HG02678 (cell line): ENCODE measurements at regions not wholly inside any gene's neighbourhood (a gene's known extent, or its start where the extent isn't known, plus 50 kb on each side); places are given as distances from the start of the nearest gene placed in this dataset.
A peak's percentile ranks its signal among the peaks of the same experiment; 100 is the strongest.

ENCODE experiments used
- ATAC-seq: cut with Tn5 transposase; IDR thresholded peaks from one replicate; pipeline ENCODE4 v1.9.1; 2021; ENCODE audit warnings: mild to moderate bottlenecking, moderate library complexity; ENCODE audit not compliant: unreplicated experiment

DNA sequence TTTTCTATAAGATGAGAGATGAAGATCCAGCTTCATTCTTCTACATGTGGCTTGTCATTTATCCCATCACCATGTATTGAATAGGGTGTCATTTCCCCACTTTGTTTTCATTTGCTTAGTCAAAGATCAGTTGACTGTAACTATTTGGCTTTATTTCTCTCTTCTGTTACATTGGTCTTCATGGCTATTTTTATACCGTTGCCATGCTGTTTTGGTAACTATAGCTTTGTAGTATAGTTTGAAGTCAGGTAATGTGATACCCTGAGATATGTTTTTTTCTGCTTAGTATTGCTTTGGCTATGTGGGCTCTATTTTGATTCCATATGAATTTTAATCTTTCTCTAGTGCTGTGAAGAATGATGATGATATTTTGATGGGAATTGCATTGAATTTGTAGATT is 514.3 kb downstream of the GBA3 start:
- no peak for ATAC-seq

DNA sequence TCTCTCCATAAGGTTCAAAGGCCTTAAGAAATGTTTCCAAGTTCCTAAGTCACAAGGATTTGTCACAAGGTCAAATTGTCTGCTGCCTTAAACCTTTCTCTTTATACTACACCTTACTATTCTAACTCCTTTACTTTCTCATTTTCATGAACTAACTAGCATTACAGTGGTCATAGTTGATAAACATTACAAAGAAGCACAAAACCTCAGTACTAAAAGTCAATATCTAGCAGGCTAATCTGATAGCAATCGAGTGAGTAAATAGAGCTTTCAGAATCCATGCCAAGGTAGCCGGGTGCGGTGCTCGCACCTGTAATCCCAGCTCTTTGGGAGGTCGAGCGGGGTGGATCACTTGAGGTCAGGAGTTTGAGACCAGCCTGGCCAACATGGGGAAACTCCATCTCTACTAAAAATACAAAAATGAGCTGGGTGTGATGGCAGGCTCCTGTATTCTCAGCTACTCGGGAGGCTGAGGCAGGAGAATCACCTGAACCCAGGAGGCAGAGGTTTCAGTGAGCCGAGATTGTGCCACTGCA is 510.0 kb downstream of the GBA3 start:
- no peak for ATAC-seq

DNA sequence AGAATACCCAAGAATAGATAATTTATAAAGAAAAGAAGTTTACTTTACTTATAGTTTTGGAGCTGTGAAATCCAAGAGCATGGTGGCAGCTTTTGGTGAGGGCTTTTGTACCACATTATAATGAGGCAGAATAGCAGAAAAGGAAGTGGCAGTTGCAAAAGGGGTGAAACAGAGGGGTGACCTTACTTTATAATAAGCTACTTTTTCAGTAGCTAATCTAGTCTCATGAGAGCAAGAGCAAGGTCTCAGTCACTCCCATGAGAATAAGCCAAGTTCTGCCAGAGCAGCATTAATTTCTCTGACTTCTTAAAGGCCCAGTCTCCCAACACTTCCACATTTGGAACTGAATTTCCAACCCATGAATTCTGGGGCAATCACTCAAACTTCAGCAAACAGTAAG is 502.0 kb downstream of the GBA3 start:
- no peak for ATAC-seq

DNA sequence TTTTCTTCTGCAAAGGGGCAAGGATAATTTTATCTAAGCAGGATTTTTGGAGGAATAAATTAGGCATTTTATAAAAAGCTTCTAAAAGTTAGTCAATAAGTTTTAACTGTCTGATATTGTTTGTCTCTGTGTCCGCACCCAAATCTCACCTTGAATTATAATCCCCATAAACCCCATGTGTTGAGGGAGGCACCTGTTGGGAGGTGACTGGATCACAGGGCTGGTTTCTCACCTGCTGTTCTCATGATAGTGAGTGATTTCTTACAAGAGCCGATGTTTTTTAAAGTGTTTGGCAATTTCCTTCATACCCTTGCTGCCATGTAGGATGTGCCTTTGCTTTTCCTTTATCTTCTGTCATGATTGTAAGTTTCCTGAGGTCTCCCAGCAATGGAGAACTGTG is 481.4 kb downstream of the GBA3 start:
- ATAC-seq, result no peak

DNA sequence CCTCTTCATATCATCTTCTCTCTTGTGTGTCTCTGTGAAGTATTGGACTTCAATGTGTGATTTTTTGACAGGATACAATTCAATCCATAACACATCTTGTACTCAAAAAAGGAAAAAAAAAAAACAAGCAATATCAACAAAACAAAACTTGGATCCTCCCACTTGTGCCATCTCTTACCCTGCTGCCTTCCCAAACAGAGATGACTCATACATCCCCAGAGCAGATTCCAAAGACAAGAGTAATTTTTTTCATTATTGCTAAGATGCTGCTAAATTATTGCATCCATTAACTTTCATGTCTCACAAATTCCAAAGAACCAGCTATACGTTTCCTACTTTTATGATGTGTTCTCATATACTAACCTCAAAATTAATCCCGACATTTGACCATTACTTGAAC is 479.2 kb downstream of the GBA3 start:
- ATAC-seq, result no peak

DNA sequence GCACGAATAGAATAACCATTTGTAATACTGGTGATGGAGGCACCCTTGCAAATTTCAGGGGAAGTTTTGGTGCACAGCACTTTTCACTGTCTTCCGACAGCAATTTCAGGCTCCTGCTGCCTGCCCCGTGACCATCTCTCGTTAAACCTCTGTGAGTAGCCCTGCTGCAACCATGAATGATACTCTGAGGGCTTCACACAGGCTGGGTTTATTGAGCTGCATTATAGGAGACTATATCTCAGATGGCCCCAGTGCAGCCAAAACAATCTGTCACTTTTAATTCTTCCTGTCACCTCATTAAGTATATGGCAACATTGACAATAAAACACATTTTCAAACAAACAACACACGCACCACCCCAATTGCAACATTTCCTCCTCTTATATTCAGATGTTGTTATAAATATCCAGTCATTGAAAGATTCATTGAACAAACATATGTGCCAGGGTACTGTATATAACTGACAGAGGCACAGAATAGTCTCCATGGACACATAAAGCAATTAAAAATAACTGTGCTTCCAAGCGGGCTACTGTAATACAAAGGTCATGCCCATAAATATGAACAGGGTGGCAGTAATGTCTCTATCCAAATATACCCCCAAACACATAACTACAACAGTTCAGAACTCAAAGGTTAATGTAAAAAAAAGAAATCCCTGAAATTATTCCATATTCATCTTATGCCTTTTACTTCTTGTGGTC is 477.0 kb downstream of the GBA3 start:
- ATAC-seq, result no peak

DNA sequence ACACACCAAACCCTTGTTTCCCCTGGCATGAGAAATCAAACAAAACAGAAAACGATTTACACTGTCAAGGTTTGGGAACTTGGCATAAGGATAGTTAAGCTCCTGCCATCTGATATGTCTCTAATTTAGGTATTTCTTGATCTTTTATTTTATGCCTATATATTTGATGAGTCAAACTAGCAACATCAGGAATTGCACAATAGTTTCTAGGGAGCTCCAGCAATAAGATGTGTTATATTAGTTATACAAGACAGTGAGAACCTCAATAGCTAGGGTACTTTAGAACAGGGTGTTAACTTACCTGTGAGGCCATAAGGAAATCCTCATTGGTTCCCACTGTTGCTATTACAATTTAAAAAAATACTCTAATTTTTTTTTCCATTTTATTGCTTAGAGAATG is 474.2 kb downstream of the GBA3 start:
- ATAC-seq, result no peak

DNA sequence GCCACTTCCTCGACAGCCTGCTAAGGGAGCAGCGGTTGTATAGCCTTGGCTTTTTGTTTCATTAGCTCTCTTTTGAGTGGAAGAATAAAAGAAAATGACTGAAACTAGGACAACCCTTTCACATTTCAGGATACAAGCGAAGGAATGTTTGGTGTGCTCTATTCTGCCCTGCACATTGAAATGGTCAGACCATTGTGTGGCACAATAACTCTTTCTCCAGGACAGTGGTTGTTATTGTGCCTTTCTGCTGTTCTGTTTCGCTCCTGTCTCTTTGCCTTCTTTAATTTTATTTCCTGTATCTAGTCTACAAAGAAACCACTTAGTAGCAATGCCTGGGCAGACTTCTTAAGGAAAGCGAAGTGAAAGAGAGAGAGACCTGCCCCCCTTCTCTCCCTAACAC is 473.7 kb downstream of the GBA3 start:
- no peak for ATAC-seq

DNA sequence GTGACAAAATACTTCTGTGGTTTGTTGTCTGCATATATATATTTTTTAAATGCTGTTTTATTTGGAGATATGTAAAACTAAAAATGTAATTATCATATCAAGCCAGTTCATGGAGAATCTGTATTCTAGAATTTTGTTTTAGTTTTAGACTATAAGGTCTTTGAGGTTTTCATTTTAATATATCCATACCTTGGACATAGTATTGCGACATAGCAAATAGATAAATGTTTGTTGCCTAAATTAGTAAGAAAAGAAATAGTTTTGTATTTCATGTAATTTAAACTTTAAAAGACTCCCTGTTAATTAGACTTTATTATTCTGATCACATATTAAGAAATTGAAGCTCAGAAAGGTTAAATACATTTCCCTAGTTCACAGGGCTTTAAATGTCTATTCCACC is 472.9 kb downstream of the GBA3 start:
- no peak for ATAC-seq

DNA sequence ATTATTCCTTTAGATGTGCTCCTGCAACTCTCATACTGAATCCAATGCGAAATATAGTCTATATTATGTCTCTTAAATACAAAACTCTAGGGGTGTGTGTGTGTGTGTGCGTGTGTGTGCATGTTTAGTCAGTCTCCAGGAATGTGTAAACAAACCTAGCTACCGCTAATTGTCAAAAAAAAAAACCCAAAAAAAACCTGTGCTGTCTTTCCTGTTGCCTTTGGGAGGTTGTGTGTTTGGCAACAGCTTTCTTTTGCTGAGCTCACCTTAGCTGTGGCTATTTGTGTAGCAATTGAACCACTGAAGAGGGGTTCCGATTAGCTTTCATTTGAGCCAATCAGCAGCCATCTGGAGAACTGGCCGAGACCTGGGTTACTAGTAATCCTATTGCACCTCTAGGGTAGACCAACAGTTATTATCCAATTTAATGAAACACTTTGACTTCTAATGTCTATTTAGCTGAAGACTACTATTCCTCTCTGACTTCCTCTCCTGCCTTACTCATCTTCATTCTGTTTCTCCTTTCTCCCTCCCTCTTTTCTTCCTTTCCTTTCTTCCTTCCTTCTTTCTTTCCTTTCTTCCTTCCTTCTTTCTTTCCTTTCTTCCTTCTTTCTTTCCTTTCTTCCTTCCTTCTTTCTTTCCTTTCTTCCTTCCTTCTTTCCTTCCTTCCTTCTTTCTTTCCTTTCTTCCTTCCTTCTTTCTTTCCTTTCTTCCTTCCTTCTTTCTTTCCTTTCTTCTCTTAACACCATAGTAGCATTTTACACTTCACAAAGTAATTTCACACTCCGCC is 471.1 kb downstream of the GBA3 start:
- ATAC-seq, result no peak

DNA sequence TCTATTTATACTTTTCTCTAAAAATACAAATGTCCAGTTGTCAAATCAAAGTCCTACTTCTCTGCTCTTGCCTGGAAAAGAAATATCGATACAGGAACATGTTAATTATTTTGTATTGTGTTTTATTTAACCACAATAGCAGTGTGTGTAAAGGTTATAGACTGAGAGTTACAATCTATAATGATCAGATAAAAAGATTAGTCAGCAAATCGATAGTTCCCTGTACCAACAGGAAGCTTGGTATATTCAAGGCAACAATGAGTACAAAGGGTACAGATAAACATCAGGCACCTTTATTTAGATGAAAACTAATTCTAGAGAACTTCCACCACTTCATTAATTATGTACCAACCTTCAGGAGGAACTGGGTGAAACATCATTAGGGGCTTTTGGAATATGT is 469.5 kb downstream of the GBA3 start:
- no peak for ATAC-seq

DNA sequence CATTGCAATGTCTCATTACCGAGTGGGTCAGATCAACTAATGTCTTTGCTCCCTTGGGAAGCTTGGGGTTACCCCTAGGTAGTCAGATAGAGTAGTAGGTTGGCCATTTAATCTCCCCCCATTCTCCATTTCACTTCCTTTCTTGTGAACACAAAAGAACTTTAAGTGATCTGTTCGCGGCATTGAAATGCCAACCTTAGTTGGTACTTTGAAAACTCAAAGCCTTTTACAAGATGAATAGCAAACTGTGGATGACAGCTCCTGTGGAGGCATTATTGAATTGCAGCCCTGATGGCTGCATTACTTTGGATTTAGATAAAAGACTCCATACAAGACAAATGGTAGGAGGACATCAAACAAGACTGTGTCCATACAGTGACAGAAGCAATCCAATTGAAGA is 469.1 kb downstream of the GBA3 start:
- no peak for ATAC-seq

DNA sequence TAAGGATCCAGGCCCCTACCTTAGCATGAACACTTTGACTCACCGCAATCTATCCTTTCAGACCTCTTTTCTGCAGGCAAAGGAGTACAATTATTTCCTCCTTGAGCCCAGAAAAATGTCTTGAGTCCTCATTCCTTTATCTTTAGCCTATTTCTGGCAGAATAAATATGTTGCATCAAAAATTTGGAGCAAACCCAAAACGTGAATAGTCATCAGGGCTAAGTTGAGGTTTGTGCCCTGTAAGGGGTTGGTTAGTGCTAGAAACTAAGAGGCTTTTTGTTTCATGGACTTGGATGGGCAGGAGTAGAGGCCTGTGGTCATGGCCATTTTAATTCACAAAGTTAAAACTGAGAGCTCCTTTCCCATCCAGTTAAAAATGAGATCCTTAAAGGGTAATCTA is 460.3 kb downstream of the GBA3 start:
- no peak for ATAC-seq

DNA sequence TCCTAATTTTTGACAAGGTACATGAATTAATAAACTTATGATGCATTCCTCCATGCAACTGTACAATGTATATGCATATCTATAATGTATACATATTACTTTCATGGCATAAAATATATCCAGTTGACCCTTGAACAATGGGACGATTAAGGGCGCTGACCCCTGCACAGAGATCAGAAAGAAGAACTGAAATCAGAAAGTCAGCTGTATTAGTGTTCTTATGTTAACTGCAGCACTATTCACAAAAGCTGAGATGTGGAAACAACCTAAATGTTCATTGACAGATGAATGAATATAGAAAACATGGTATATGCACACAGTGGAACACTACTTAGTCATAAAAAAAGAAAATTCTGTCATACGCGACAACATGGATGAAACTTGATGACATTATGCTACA is 457.1 kb downstream of the GBA3 start:
- ATAC-seq, result no peak

DNA sequence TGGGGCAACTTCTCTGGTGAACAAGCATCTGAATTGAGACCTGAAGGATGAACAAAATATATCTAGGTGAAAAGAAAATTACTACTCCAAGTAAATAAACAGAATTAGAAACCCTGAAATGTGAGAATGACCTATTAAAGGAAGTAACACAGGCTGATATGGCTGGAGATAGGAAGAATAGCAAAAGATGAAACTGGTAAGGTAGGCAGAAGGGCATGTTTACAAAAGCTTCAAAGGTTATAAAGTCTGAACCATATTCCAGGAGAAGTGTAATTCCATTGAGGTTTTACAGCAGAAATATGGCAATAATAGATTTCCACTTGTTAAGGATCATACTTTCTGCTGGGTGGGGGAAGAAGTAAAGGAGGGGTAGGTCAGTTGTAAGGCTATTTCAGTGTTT is 452.0 kb downstream of the GBA3 start:
- ATAC-seq, result no peak

DNA sequence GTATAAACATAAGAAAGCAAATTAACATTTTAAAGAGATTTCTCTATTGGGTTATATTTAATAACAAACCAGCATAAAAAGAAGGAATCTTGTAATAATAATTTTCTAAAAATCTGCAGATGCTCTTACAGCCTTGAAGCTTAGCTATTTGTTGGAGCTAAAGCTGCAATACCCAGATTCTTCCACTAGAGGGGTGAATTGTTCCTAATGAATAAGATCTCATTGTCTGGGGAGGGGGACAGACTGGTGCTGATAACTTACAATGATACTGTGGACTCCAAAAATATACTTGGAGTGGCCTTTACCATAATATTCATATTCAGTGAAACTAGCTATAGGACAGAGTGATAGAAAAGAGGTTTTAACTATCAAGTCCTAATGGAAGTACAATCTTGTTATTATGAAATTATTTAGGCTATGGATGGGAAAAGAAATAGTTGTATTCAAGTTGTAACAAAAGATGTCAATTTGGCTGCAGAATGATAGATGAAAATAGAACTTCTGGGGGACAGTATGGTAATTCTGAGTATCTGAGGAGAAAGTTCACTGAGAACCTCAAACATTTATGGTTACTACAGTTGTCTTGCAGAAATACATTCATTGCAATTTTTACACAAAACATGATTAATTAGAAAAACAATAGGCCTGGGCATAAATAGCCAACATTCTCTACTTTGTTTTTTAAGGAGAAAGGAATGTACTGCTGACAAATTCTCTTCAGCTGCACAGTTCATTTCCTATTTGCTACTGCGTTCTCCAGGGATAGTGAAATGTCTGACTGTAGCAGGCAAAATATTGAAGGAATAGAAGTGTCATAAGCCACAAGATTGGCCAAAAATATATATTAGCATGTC is 443.3 kb downstream of the GBA3 start:
- ATAC-seq, result peak; percentile 62

DNA sequence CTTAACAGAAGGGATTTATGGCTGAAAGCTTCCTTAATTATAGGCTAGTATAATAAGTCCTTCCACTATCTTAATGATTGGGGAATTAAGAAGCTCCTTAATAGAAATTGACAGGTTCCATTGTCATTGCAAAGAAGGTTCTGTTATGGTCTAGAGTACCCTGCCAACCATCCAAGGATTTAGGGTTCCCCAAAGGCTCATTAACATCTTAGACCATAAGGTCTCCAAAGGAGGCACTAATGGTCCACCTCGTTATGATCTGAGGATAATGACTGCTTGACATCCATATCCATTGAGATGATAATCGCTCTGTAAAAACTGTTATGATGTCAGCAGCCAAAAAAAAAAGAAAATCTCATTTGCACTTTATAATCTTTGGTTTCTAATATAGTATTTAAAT is 441.6 kb downstream of the GBA3 start:
- no peak for ATAC-seq

DNA sequence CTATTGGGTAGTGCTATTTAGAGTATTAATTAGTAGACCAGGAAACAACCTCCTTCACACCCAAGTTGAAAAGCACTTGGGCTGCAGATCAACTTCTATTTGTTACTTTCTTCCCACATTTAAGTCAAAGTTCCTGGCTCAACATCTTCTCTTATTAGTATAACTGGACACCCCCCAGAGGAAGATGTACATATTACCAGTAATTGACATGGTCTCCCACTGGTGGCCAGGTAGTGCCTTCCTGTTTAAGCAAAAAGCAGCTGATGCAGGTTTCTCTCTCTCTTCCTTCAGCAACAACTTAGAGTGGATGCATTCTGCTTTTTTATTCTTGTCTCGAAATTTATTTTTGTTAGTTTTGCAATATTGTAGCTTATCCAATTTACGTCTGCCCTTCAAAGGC is 438.1 kb downstream of the GBA3 start:
- ATAC-seq, result no peak

DNA sequence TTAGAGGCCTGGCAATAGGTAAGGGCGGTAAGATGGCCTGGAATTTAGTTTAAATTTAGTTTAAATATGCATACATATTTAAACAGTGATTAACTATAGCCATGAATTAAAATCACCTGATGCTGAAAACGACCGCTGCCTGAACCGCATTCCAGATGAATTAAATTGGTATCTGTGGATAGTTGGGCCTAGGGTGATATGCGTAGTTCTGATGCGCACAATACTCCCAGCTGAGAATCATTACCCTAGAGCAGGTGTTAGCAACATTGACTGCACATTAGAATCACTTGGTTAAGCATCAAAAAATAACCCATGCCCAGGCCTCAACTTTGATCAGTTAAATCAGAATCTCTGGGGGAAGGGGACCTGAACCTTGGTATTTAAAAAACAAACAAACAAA is 432.4 kb downstream of the GBA3 start:
- no peak for ATAC-seq

DNA sequence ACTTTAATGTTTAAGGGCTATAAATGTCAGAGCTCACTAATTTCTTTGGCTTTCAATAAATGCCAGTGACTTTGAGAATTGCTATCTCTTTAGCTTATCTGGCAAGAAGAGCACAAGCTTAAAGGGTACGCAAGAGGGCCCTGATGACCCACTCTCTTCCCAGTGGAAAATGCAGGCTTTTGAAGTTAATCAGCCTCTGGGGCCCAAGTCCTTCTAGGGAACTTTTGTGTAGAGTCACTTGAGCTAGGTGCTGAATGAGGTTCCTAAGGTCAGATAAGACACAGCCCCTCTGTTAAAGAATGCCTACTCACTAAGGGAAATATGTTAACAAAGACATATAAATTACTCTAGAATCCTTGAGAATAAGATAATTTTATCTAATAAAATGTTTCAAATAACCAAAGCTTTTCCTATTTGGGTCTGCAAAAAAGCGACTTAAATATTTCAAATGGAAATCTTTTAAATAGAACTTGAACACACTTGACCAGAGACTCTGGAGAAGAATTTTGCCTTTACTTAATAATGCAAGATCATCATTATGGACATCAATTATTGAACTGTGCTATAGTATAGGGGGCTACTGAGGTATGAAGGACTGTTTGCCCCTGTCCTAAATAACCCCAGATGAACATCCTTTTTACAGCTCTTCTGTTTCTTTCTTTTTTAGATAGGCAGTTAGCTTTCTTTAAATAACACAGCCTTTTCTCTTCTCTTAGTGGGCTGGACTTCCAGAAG is 430.1 kb downstream of the GBA3 start:
- no peak for ATAC-seq

DNA sequence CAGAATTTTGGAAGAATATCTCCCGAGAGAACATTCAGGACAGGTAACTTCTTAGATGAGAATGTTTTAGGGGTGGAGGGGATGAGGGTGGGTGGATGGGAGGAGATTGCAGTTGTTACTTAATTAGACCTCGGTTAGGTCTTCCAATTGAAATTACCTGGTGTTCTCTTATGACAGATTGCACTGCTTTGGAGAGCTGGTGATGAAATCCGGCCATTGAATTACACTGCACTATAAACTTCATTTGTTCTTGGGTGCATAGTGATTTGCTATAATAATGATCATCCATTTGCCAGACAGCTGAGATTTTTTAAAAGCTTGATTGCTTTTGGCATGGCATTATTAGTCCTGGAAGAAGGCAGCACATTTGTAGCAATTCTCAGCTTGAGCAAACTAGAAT is 427.6 kb downstream of the GBA3 start:
- no peak for ATAC-seq
